Right cardiac atrium (tissue), 5 donors: ENCODE measurements at regions not wholly inside any gene's neighbourhood (a gene's known extent, or its start where the extent isn't known, plus 50 kb on each side); places are given as distances from the start of the nearest gene placed in this dataset.

ENCODE experiments used
- ATAC-seq, 2 donors: fragments of 200-7000 bp; cut with Tn5 transposase; one replicate each; pipeline versions ENCODE4 v1.8.0 to v1.9.1; 2020; ENCODE audit warnings: moderate library complexity in 2 of 2, mild to moderate bottlenecking in 1 of 2
- DNase-seq, 3 donors: peaks; one replicate each; pipeline ENCODE4 v3.0.0-alpha.2; 2020
- H3K27ac ChIP-seq: one replicate; pipeline ENCODE4 v1.5.1; 2013; ENCODE audit warnings: mild to moderate bottlenecking, low read length, control low read depth, moderate library complexity
- H3K27me3 ChIP-seq: one replicate; pipeline ENCODE4 v1.6.1; 2013; ENCODE audit not compliant: control insufficient read depth, insufficient read depth
- H3K4me1 ChIP-seq: one replicate; pipeline ENCODE4 v1.6.1; 2013; ENCODE audit warnings: low read length; ENCODE audit not compliant: control insufficient read depth, insufficient read depth
- H3K4me3 ChIP-seq: one replicate; pipeline ENCODE4 v1.5.1; 2013; ENCODE audit warnings: low read length, control low read depth
- H3K9me3 ChIP-seq: one replicate; pipeline ENCODE4 v1.6.1; 2013; ENCODE audit warnings: low read length; ENCODE audit not compliant: control insufficient read depth
- whole genome bisulfite sequencing: extraction: QIAGEN DNeasy Blood & Tissue Kit; methylation state at CpG from one replicate; pipeline ENCODE4 v1.1.7; 2013; 5-methylcytosine and 5-hydroxymethylcytosine counted together
- intact Hi-C, 4 donors: fragments of 100-400 bp; cut with DNase I; formaldehyde crosslinking; loops; one replicate each; pipeline versions ENCODE4 v1.11.0 to v1.14.0; 2022 to 2023
- donor health status: healthy with polysubstance abuse.
- donor health status: DM: no; HTN: yes; CAD: no.
- donor health status: DM: no; HTN: no; CAD: no.
- donor health status: DM: no; HTN: yes; CAD: no; lungs with severe emphysema.
- donor health status: DM: yes; HTN: yes; CAD: no.

DNA sequence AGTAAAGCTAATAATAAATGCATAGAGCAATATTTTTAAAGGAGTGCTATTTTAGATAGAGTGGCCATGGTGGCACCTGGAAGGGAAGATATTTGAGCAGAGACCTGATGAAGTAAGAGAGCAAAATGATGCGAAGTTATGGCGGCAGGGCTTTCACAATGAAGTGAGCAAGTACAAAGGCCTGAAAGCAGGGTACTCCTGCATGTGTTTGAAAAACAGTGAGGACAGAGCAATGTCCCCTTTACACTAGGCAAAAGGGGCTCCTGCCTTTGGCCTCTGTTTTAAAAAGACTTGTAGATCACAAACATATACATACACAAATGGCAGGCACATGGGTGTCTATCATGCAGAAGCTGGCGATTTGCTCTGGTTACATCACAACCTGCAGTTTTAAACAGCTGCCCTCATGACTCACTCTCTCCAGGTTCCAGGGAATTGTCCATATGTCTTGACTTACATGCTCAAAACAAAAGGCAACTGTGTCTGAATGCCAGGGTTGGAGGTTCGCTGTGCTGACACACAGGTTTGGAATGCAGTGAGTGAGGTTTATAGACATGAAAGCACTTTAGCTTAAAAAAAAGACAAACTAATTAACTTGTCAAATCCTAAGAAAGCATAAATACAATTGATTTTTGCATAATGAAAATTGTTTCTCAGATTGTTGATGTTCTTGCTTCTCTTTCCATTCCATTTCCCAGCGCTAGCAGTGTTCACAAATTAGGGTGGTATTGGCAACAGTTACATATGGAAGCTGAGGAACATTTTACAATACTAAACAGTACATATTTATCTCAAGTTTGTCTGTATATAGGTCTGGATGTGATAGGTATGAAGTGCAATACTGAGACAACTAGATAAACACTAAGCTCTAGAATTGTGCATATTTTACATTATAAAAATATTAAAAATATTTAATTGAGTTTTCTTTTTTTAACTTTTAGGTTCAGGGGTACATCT lies 313.9 kb downstream of the BARHL2 start:
- ATAC-seq = no peak
- intact Hi-C loops = no loop called here
- 72% methylated on average over 5 of the region's 5 CpGs for WGBS
- Histone ChIP-seq H3K27ac (no peak overlapping the region), H3K4me3 (no peak overlapping the region), H3K4me1 (no peaks in the 10 kb centered on the region), H3K9me3 (no peaks in the 10 kb centered on the region), H3K27me3 (no peaks in the 10 kb centered on the region)
- DNase-seq = no peak

DNA sequence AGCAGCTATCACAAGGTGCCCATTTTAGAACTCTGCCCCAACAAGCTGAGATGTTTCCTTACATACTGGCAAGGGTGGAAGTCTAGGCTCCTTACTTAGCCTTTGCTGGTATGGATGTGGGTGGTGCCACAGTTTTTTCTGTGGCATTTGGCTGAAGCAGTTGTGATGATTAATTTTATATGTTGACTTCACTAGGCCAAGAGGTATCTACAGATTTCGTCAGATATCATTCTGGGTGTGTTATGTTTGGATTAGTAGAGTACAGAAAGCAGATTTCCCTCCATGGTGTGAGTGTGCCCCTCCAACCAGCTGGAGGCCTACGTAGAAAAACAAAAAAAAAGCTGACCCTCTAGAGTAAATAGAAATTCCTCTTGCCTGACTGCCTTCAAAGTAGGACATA lies 317.0 kb downstream of the BARHL2 start:
- 62% methylated on average over 2 of the region's 2 CpGs for WGBS
- Histone ChIP-seq H3K9me3 (no peaks in the 10 kb centered on the region), H3K4me3 (no peak overlapping the region), H3K27me3 (no peaks in the 10 kb centered on the region), H3K27ac (no peak overlapping the region), H3K4me1 (no peaks in the 10 kb centered on the region)
- ATAC-seq (no peak), DNase-seq (no peak)
- intact Hi-C loops = no loop called here

DNA sequence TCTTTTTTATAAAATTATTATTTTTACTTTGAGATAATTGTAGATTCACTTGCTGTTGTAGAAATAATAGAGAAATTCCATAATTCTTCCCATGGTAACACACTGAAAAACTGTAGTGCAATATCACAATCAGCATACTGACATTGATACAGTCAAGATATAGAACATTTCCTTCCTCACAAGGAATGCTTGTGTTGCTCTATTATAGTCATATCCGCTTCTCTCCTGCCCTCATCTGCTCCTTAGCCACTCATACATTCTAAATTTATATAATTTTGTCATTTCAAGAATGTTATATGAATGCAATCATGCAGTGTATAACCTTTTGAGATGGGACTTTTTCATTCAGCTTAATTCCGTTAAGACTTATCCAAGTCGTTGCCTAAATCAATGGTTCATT lies 320.2 kb downstream of the BARHL2 start:
- H3K4me3 ChIP-seq = no peak overlapping the region
- H3K27ac ChIP-seq = no peak overlapping the region
- intact Hi-C loops = no loop called here
- H3K4me1 ChIP-seq = no peaks in the 10 kb centered on the region
- DNase-seq (no peak), ATAC-seq (no peak)
- H3K9me3 ChIP-seq = no peaks in the 10 kb centered on the region
- H3K27me3 ChIP-seq = no peaks in the 10 kb centered on the region
- 73% methylated on average over 3 of the region's 3 CpGs for WGBS

DNA sequence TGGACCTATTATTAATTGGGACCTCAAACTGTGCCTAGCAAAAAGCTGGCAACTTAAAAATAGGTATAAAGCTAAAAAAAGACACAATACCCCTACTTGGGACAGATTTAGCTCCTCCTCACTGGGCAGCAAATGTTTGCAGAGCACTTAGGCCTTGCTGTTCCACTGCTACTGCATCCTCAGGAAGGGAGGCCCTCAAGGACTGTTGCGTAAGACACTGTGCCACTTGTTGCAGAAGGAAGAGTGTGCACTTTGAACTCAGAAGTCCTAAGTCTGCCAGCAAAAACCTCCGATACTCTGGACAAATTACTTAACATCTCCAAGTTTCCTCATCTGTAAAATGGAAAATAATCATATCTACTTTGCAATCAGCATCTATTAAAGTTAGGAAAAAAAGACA lies 322.9 kb downstream of the BARHL2 start:
- Histone ChIP-seq H3K27me3 (no peaks in the 10 kb centered on the region), H3K9me3 (no peaks in the 10 kb centered on the region), H3K27ac (no peak overlapping the region), H3K4me3 (no peak overlapping the region), H3K4me1 (no peaks in the 10 kb centered on the region)
- WGBS = 80% methylated on average over 2 of the region's 2 CpGs
- DNase-seq = no peak
- intact Hi-C loops = no loop called here
- no peak for ATAC-seq

DNA sequence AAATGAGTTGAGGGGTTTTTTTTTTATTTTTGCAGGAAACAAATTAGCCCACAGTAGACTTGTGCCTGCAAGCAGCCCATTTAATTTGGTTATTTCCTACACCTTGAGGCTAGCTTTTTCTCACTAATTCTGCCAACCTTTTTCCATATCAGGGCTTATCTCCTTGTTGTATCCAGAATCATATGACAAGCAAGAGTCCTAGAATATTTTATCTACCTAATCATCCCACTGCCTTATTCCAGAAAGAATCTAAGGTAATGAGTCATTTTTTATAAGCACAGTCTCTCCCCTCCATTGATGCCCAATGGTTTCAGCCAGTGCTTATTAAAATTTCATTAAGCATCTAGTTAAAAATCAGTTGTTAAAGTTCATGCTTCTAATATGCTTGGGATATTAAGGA lies 324.1 kb downstream of the BARHL2 start:
- H3K4me3 ChIP-seq = no peak overlapping the region
- H3K4me1 ChIP-seq = no peaks in the 10 kb centered on the region
- ATAC-seq (no peak), DNase-seq (no peak)
- intact Hi-C loops = no loop called here
- no peaks in the 10 kb centered on the region for H3K9me3 ChIP-seq
- no peak overlapping the region for H3K27ac ChIP-seq
- H3K27me3 ChIP-seq = no peaks in the 10 kb centered on the region

DNA sequence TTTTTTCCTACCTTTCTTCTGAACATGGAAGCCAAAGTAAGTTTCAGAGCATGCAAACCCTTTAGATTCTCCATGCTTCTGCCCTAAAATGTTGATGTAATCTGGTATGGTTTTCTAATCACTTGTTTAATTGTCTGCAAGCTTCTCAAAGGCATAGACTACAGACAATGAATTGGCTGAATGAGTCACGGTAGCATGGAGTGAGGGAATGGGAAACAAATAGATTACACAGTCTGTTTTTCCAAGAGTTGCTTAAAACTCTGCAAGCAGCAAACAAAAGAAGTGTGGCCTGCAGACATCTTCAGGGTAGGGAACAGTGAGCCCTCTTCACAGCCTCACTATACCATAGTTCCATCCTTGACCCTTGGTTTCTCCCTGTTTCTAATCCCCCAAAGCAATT lies 326.0 kb downstream of the BARHL2 start:
- intact Hi-C loops = no loop called here
- WGBS = 69% methylated on average over 1 of the region's 1 CpG

DNA sequence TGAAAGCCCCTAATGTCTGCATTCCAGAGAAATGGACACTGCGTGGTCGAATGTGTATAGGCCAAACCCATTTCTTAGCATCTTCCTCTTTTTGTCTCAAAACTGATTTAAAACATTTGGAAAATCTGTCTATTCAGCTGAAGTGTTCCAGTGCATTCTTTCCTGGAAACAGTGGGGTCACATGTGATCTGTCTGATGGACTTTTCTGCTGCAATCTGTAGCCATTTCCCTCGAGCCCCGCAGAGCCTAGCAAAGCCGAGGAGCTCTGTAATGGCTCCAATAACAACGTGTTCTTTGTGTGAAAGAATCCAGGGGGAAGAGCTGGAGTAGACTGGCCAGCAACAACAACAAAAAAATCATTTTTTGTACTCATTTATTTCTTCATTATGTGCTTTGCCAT lies 329.3 kb downstream of the BARHL2 start:
- DNase-seq (peak; percentile 17 to 53 (median 23)), ATAC-seq (peak in 1 of 2 donors; percentile 78)
- Histone ChIP-seq H3K27ac (no peak overlapping the region), H3K9me3 (no peaks in the 10 kb centered on the region), H3K27me3 (no peaks in the 10 kb centered on the region), H3K4me1 (no peaks in the 10 kb centered on the region), H3K4me3 (no peak overlapping the region)
- intact Hi-C loops = no loop called here
- WGBS = 47% methylated on average over 6 of the region's 6 CpGs

More for the DNA sequence above, 326.0 kb downstream of the BARHL2 start:
- DNase-seq (no peak), ATAC-seq (no peak)
- Histone ChIP-seq H3K27ac (no peak overlapping the region), H3K27me3 (no peaks in the 10 kb centered on the region), H3K4me3 (no peak overlapping the region), H3K9me3 (no peaks in the 10 kb centered on the region), H3K4me1 (no peaks in the 10 kb centered on the region)

DNA sequence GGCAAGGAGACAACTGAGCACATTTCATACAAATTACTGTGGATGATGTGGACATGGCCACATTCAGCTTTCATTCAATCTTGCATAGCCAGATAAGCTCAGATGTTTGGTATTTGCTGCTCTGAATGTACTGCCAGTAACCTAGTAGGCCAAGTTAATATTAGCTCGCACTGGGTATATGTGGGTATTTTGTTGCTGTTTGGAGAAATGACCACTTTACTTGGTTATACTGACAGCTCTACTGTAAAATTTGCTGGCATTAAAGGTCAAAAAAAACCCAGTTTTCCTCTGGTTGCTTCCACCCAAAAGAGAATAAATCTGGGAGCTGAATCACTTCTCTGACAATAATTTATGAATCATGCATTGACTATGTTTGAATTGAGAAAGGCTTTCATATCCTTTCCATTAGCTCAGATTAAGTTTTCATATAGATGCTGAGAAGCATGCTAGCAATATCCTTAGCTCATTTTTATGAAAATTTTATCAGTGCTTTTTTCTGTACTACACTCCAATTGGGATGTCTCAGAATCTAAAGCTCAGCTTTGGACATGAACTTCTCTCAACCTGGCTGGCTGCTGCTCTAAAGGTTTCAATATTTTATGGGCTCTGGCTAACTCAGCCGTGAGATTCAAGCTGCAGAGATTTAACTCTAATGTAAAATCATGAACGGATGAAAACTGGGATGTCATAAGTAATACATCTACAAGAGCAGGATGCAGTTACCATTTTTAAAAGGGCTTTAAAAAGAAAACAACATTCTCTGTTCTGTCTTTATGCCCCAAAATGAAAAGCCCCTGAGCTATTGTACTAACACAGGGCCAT lies 330.0 kb downstream of the BARHL2 start:
- ATAC-seq = peak; percentile 52 to 85
- Histone ChIP-seq H3K27me3 (no peaks in the 10 kb centered on the region), H3K27ac (no peak overlapping the region), H3K4me3 (no peak overlapping the region), H3K9me3 (no peaks in the 10 kb centered on the region), H3K4me1 (no peaks in the 10 kb centered on the region)
- no peak for DNase-seq
- WGBS = 51% methylated on average over 3 of the region's 3 CpGs
- intact Hi-C loops = no loop called here

DNA sequence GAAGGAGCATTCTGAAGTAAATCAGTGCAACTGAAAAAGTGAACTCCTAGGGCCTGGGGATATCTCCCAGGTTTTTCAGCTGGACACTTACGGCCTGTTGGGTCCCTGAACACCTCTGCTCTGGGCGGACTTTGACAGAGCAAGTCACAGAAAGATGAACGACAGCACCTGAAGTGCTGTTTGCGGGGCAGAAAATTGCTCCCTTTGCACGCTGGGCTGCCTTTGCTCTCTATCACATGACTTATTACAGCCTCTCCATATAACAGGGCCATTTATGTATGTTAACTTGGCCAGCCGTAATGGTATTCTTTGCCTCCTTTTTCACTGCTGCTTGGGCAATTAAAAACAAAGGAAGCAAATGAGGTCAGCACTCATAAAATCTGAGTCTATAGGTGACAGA lies 332.9 kb downstream of the BARHL2 start:
- ATAC-seq = no peak
- Histone ChIP-seq H3K4me1 (no peaks in the 10 kb centered on the region), H3K27ac (no peak overlapping the region), H3K27me3 (no peaks in the 10 kb centered on the region), H3K4me3 (no peak overlapping the region), H3K9me3 (no peaks in the 10 kb centered on the region)
- intact Hi-C loops = no loop called here
- DNase-seq = no peak
- WGBS = 91% methylated on average over 6 of the region's 6 CpGs

DNA sequence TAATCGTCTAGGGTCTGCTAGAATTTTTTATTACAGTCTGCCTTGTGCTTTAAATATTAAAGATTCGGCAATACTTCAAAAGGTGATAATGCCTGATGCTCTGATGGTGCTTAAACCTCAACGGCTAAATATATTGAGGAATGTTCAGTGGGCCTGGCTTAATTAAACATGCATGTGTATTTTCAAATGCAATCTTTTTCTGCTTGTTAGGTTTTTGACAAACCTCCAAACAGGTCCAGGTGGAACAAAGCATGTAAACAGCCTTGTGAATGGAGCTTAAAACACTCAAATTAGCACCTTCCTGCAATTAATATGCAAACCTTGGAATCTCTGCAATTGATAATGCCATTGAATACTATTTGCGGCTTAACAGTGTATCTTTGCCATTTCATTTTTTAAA lies 334.9 kb downstream of the BARHL2 start:
- Histone ChIP-seq H3K4me1 (no peaks in the 10 kb centered on the region), H3K27me3 (no peaks in the 10 kb centered on the region), H3K9me3 (no peaks in the 10 kb centered on the region), H3K4me3 (no peak overlapping the region), H3K27ac (no peak overlapping the region)
- ATAC-seq (no peak), DNase-seq (no peak)
- 81% methylated on average over 4 of the region's 4 CpGs for WGBS
- intact Hi-C loops = no loop called here

DNA sequence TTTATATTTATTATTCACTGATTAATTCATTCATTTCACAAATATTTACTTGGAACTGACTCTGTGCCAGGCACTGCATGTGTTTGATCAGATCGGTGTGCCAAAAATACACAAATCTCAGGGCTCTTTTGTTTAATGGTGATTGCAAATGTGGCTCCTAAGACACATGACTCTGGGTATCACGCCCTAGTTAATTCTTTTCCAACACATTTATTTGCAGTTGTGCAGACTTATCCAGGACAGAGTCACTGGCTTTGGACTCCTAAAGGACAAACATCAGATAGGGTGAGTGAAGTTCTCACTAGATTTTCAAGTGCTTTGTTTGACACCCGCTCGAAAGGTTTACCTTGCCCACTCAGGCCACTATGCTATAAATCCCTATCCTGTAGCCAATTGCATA lies 335.5 kb downstream of the BARHL2 start:
- no peaks in the 10 kb centered on the region for H3K4me1 ChIP-seq
- H3K9me3 ChIP-seq = no peaks in the 10 kb centered on the region
- H3K27ac ChIP-seq = no peak overlapping the region
- DNase-seq = no peak
- intact Hi-C loops = no loop called here
- ATAC-seq = no peak
- H3K4me3 ChIP-seq = no peak overlapping the region
- no peaks in the 10 kb centered on the region for H3K27me3 ChIP-seq
- WGBS = 88% methylated on average over 4 of the region's 4 CpGs
